Neuronal stem cell (in vitro differentiated cells): ENCODE measurements at regions not wholly inside any gene's neighbourhood (a gene's known extent, or its start where the extent isn't known, plus 50 kb on each side); places are given as distances from the start of the nearest gene placed in this dataset.

Experiments used
- DNase-seq: peaks from one replicate; pipeline ENCODE4 v3.0.0-alpha.2; 2013; ENCODE audit warnings: low spot score
- H2AFZ ChIP-seq: one replicate; pipeline ENCODE4 v1.6.1; 2013; ENCODE audit warnings: mild to moderate bottlenecking, low read length, inconsistent platforms
- H2AK5ac ChIP-seq: 2 replicates; pipeline ENCODE4 v1.6.1; 2013; ENCODE audit warnings: low read depth, mild to moderate bottlenecking, inconsistent platforms, low read length, moderate library complexity, mixed read lengths
- H2BK120ac ChIP-seq: 2 replicates; pipeline ENCODE4 v1.6.1; 2013; ENCODE audit warnings: low read depth, mild to moderate bottlenecking, inconsistent platforms, low read length, moderate library complexity, mixed read lengths
- H2BK12ac ChIP-seq: one replicate; pipeline ENCODE4 v1.6.1; 2013; ENCODE audit warnings: low read length, inconsistent platforms
- H2BK15ac ChIP-seq: 2 replicates; pipeline ENCODE4 v1.6.1; 2013; ENCODE audit warnings: mild to moderate bottlenecking, low read length, inconsistent platforms, mixed read lengths
- H2BK5ac ChIP-seq: one replicate; pipeline ENCODE4 v1.6.1; 2013; ENCODE audit warnings: inconsistent platforms, mild to moderate bottlenecking, low read length, moderate library complexity
- H3K14ac ChIP-seq: one replicate; pipeline ENCODE4 v1.6.1; 2013; ENCODE audit warnings: low read length, inconsistent platforms
- H3K18ac ChIP-seq: 2 replicates; pipeline ENCODE4 v1.6.1; 2013; ENCODE audit warnings: low read length, inconsistent platforms
- H3K23ac ChIP-seq: 2 replicates; pipeline ENCODE4 v1.6.1; 2013; ENCODE audit warnings: low read depth, mild to moderate bottlenecking, mixed read lengths, low read length, inconsistent platforms; ENCODE audit not compliant: poor library complexity
- H3K27ac ChIP-seq: replicated peaks from 3 replicates; pipeline ENCODE4 v1.5.1; 2013; ENCODE audit warnings: low read length, inconsistent platforms
- H3K27me3 ChIP-seq, 3 experiments: 2 replicates each; pipeline ENCODE4 v1.6.1; 2013; ENCODE audit warnings: low read length in 3 of 3, mild to moderate bottlenecking in 2 of 3, inconsistent platforms in 1 of 3, low read depth in 1 of 3, mixed read lengths in 1 of 3, moderate library complexity in 1 of 3; ENCODE audit not compliant: control insufficient read depth in 3 of 3, insufficient read depth in 3 of 3
- H3K36me3 ChIP-seq, 2 donors: replicated peaks in 1 of 2; 2 replicates each; pipeline ENCODE4 v1.6.1; 2013; ENCODE audit warnings: low read length in 2 of 2; ENCODE audit not compliant: control insufficient read depth in 2 of 2, insufficient read depth in 2 of 2
- H3K4ac ChIP-seq: 2 replicates; pipeline ENCODE4 v1.6.1; 2013; ENCODE audit warnings: inconsistent platforms, mild to moderate bottlenecking, low read length, moderate library complexity
- H3K4me1 ChIP-seq, 2 donors: 1 replicate in 1 of 2; 2 replicates in 1 of 2; pipeline ENCODE4 v1.6.1; 2013; ENCODE audit warnings: low read length in 2 of 2, low read depth in 1 of 2; ENCODE audit not compliant: control insufficient read depth in 2 of 2, insufficient read depth in 1 of 2
- H3K4me2 ChIP-seq: one replicate; pipeline ENCODE4 v1.6.1; 2013; ENCODE audit warnings: mild to moderate bottlenecking, low read length, inconsistent platforms; ENCODE audit not compliant: insufficient read depth, poor library complexity, severe bottlenecking
- H3K4me3 ChIP-seq, 2 donors: 2 replicates each; pipeline ENCODE4 v1.5.1; 2013; ENCODE audit warnings: low read length in 2 of 2, mild to moderate bottlenecking in 2 of 2, inconsistent platforms in 1 of 2, moderate library complexity in 1 of 2
- H3K79me1 ChIP-seq: one replicate; pipeline ENCODE4 v1.6.1; 2013; ENCODE audit warnings: low read depth, mild to moderate bottlenecking, inconsistent platforms, low read length, moderate library complexity
- H3K9ac ChIP-seq: one replicate; pipeline ENCODE4 v1.6.1; 2013; ENCODE audit warnings: mild to moderate bottlenecking, low read depth, low read length, inconsistent platforms; ENCODE audit not compliant: poor library complexity
- H3K9me3 ChIP-seq, 2 donors: replicated peaks in 1 of 2; 2 replicates each; pipeline versions ENCODE3 to v1.6.1; 2013; ENCODE audit warnings: low read length in 2 of 2, mild to moderate bottlenecking in 2 of 2, inconsistent platforms in 1 of 2, low read depth in 1 of 2, mixed read lengths in 1 of 2, moderate library complexity in 1 of 2; ENCODE audit not compliant: control insufficient read depth in 2 of 2, insufficient read depth in 1 of 2
- H4K8ac ChIP-seq: one replicate; pipeline ENCODE4 v1.6.1; 2013; ENCODE audit warnings: low read depth, mild to moderate bottlenecking, inconsistent platforms, low read length, moderate library complexity
- H4K91ac ChIP-seq: one replicate; pipeline ENCODE4 v1.6.1; 2013; ENCODE audit warnings: low read length, low read depth, mild to moderate bottlenecking, inconsistent platforms; ENCODE audit not compliant: poor library complexity
- WGBS, 2 donors: extraction: QIAGEN DNeasy Blood & Tissue Kit; methylation state at CpG; one replicate each; pipeline ENCODE4 v1.1.7; 2013; ENCODE audit warnings: missing lambda C conversion rate in 2 of 2, mixed read lengths in 1 of 2; ENCODE audit not compliant: insufficient read length in 2 of 2, insufficient replicate concordance in 1 of 2; ENCODE audit errors: extremely low coverage in 2 of 2; 5-methylcytosine and 5-hydroxymethylcytosine counted together

GRCh38 chr1:222413436-222413835, 134.5 kb downstream of the HHIPL2 start:
- Histone ChIP-seq H3K4me2 (no peak overlapping the region), H4K8ac (no peak overlapping the region), H3K27me3 (no peaks in the 10 kb centered on the region), H3K79me1 (no peaks in the 10 kb centered on the region), H3K4me3 (no peak overlapping the region), H3K18ac (no peak overlapping the region), H2AFZ (no peak overlapping the region), H2BK120ac (no peak overlapping the region), H2AK5ac (no peak overlapping the region), H3K9me3 (no peaks in the 10 kb centered on the region), H2BK5ac (no peak overlapping the region), H3K14ac (no peak overlapping the region), H3K9ac (no peak overlapping the region), H3K4me1 (no peaks in the 10 kb centered on the region), H3K4ac (no peak overlapping the region), H3K27ac (no peak overlapping the region), H2BK12ac (no peak overlapping the region), H3K23ac (no peak overlapping the region), H3K36me3 (no peaks in the 10 kb centered on the region), H2BK15ac (no peak overlapping the region), H4K91ac (no peak overlapping the region)
- DNase-seq, result no peak
- no CpG with 5 or more reads among the region's 1 CpG for WGBS, 2 donors

- WGBS, 2 donors, result no CpG with 5 or more reads among the region's 4 CpGs
- no peak overlapping the region for H3K4me2 ChIP-seq
These were observed 143.2 kb downstream of the HHIPL2 start for GRCh38 chr1:222404710-222405109.

GRCh38 chr1:222399197-222399596, 148.7 kb downstream of the HHIPL2 start:
- Histone ChIP-seq H3K27ac (no peak overlapping the region), H2BK15ac (no peak overlapping the region), H3K18ac (no peak overlapping the region), H3K79me1 (no peaks in the 10 kb centered on the region), H3K4me2 (no peak overlapping the region), H2BK120ac (no peak overlapping the region), H3K14ac (no peak overlapping the region), H3K4ac (no peak overlapping the region), H2BK5ac (no peak overlapping the region), H4K8ac (no peak overlapping the region), H4K91ac (no peak overlapping the region), H2BK12ac (no peak overlapping the region), H3K4me3 (no peak overlapping the region), H2AK5ac (no peak overlapping the region), H3K36me3 (no peaks in the 10 kb centered on the region), H3K27me3 (no peaks in the 10 kb centered on the region), H3K9me3 (no peaks in the 10 kb centered on the region), H3K4me1 (no peaks in the 10 kb centered on the region), H3K9ac (no peak overlapping the region), H2AFZ (no peak overlapping the region), H3K23ac (no peak overlapping the region)
- no peak for DNase-seq

More at GRCh38 chr1:222404710-222405109, 143.2 kb downstream of the HHIPL2 start:
- H3K79me1 ChIP-seq, result no peaks in the 10 kb centered on the region
- no peak overlapping the region for H2AK5ac ChIP-seq
- no peak overlapping the region for H3K18ac ChIP-seq
- no peak overlapping the region for H3K4me3 ChIP-seq
- H2BK5ac ChIP-seq, result no peak overlapping the region
- H4K91ac ChIP-seq, result no peak overlapping the region
- no peaks in the 10 kb centered on the region for H3K9me3 ChIP-seq
- no peak for DNase-seq
- H2AFZ ChIP-seq, result no peak overlapping the region
- H2BK120ac ChIP-seq, result no peak overlapping the region
- H3K27ac ChIP-seq, result no peak overlapping the region
- H3K4ac ChIP-seq, result no peak overlapping the region
- no peak overlapping the region for H2BK15ac ChIP-seq
- no peaks in the 10 kb centered on the region for H3K27me3 ChIP-seq
- H3K9ac ChIP-seq, result no peak overlapping the region
- no peak overlapping the region for H2BK12ac ChIP-seq
- no peak overlapping the region for H3K23ac ChIP-seq
- no peak overlapping the region for H4K8ac ChIP-seq
- no peak overlapping the region for H3K14ac ChIP-seq
- H3K36me3 ChIP-seq, result no peaks in the 10 kb centered on the region
- H3K4me1 ChIP-seq, result no peaks in the 10 kb centered on the region

- Histone ChIP-seq H3K23ac (no peak overlapping the region), H2BK15ac (no peak overlapping the region), H2BK12ac (no peak overlapping the region), H3K4me2 (no peak overlapping the region), H2BK120ac (no peak overlapping the region), H2BK5ac (no peak overlapping the region), H4K91ac (no peak overlapping the region), H2AFZ (no peak overlapping the region), H3K4me1 (peaks cover 0 to 2% of the 10 kb centered on the region in 2 donors), H3K4me3 (no peak overlapping the region), H3K9ac (no peak overlapping the region), H3K79me1 (no peaks in the 10 kb centered on the region), H2AK5ac (no peak overlapping the region), H3K18ac (no peak overlapping the region), H3K27me3 (no peaks in the 10 kb centered on the region), H4K8ac (no peak overlapping the region), H3K4ac (no peak overlapping the region), H3K14ac (no peak overlapping the region), H3K36me3 (no peaks in the 10 kb centered on the region), H3K9me3 (no peaks in the 10 kb centered on the region), H3K27ac (no peak overlapping the region)
- no CpG with 5 or more reads among the region's 1 CpG for WGBS, 2 donors
- no peak for DNase-seq
These were observed 153.7 kb downstream of the HHIPL2 start for GRCh38 chr1:222394224-222394623.
